Mesenchymal stem cell (in vitro differentiated cells and primary cell): ENCODE measurements at regions not wholly inside any gene's neighbourhood (a gene's known extent, or its start where the extent isn't known, plus 50 kb on each side); places are given as distances from the start of the nearest gene placed in this dataset.

ENCODE experiments used
- DNase-seq: peaks from one replicate; pipeline ENCODE4 v3.0.0-alpha.2; 2013
- H2AFZ ChIP-seq: one replicate; pipeline ENCODE4 v1.6.1; 2013; ENCODE audit warnings: low read depth, mild to moderate bottlenecking, control low read depth, inconsistent platforms, low read length, moderate library complexity
- H2AK5ac ChIP-seq: 2 replicates; pipeline ENCODE4 v1.6.1; 2013; ENCODE audit warnings: low read length, moderate library complexity, mild to moderate bottlenecking, inconsistent platforms; ENCODE audit not compliant: severe bottlenecking
- H2BK120ac ChIP-seq: one replicate; pipeline ENCODE4 v1.6.1; 2013; ENCODE audit warnings: low read depth, mild to moderate bottlenecking, inconsistent platforms, low read length, moderate library complexity
- H2BK12ac ChIP-seq, 2 experiments: one replicate each; pipeline ENCODE4 v1.6.1; 2013; ENCODE audit warnings: inconsistent platforms in 2 of 2, low read length in 2 of 2, mild to moderate bottlenecking in 2 of 2, moderate library complexity in 2 of 2, control low read depth in 1 of 2
- H2BK15ac ChIP-seq: one replicate; pipeline ENCODE4 v1.6.1; 2013; ENCODE audit warnings: mild to moderate bottlenecking, low read depth, inconsistent platforms; ENCODE audit not compliant: poor library complexity, severe bottlenecking
- H2BK5ac ChIP-seq: 2 replicates; pipeline ENCODE4 v1.6.1; 2013; ENCODE audit warnings: low read depth, mild to moderate bottlenecking, low read length, control low read depth, inconsistent platforms; ENCODE audit not compliant: poor library complexity, severe bottlenecking
- H3K14ac ChIP-seq, 2 experiments: one replicate each; pipeline ENCODE4 v1.6.1; 2013; ENCODE audit warnings: inconsistent platforms in 2 of 2, low read length in 2 of 2, control low read depth in 1 of 2, mild to moderate bottlenecking in 1 of 2, moderate library complexity in 1 of 2
- H3K18ac ChIP-seq, 2 experiments: one replicate each; pipeline ENCODE4 v1.6.1; 2013; ENCODE audit warnings: inconsistent platforms in 2 of 2, low read length in 2 of 2, control low read depth in 1 of 2, low read depth in 1 of 2, mild to moderate bottlenecking in 1 of 2
- H3K23ac ChIP-seq, 2 experiments: one replicate each; pipeline ENCODE4 v1.6.1; 2013; ENCODE audit warnings: inconsistent platforms in 2 of 2, low read length in 2 of 2, mild to moderate bottlenecking in 2 of 2, moderate library complexity in 2 of 2, control low read depth in 1 of 2
- H3K27ac ChIP-seq: 2 replicates; pipeline ENCODE4 v1.5.1; 2013; ENCODE audit warnings: mild to moderate bottlenecking, moderate library complexity, low read length, control low read depth, inconsistent platforms; ENCODE audit not compliant: poor library complexity, severe bottlenecking
- H3K27me3 ChIP-seq, 2 experiments: 2 replicates each; pipeline versions ENCODE4 v1.6.1 to v1.7.0; 2013; ENCODE audit warnings: low read length in 2 of 2, mild to moderate bottlenecking in 2 of 2, moderate library complexity in 2 of 2, control low read depth in 1 of 2, inconsistent platforms in 1 of 2; ENCODE audit not compliant: control insufficient read depth in 1 of 2, insufficient read depth in 1 of 2
- H3K36me3 ChIP-seq, 2 experiments: 2 replicates each; pipeline versions ENCODE4 v1.6.1 to v1.7.0; 2013; ENCODE audit warnings: low read length in 2 of 2, control low read depth in 1 of 2, inconsistent platforms in 1 of 2, low read depth in 1 of 2, mild to moderate bottlenecking in 1 of 2; ENCODE audit not compliant: insufficient read depth in 2 of 2, control insufficient read depth in 1 of 2
- H3K4ac ChIP-seq, 2 experiments: one replicate each; pipeline ENCODE4 v1.6.1; 2013; ENCODE audit warnings: inconsistent platforms in 2 of 2, low read length in 2 of 2, mild to moderate bottlenecking in 2 of 2, moderate library complexity in 2 of 2, control low read depth in 1 of 2, low read depth in 1 of 2
- H3K4me1 ChIP-seq: 2 replicates; pipeline ENCODE4 v1.6.1; 2013; ENCODE audit warnings: low read depth, low read length, control low read depth; ENCODE audit not compliant: control insufficient read depth, insufficient read depth
- H3K4me2 ChIP-seq: 2 replicates; pipeline ENCODE4 v1.6.1; 2013; ENCODE audit warnings: low read length, mild to moderate bottlenecking, inconsistent platforms; ENCODE audit not compliant: poor library complexity, severe bottlenecking
- H3K4me3 ChIP-seq, 2 experiments: 2 replicates each; pipeline versions ENCODE4 v1.5.1 to v1.7.0; 2013; ENCODE audit warnings: low read length in 2 of 2, mild to moderate bottlenecking in 2 of 2, control low read depth in 1 of 2, low read depth in 1 of 2; ENCODE audit not compliant: insufficient read depth in 1 of 2
- H3K79me1 ChIP-seq: replicated peaks from 2 replicates; pipeline ENCODE4 v1.6.1; 2013; ENCODE audit warnings: mild to moderate bottlenecking, control low read depth, low read length, inconsistent platforms; ENCODE audit not compliant: poor library complexity, severe bottlenecking
- H3K9ac ChIP-seq: 2 replicates; pipeline ENCODE4 v1.7.0; 2013; ENCODE audit warnings: mild to moderate bottlenecking, low read length, moderate library complexity
- H3K9me3 ChIP-seq: 2 replicates; pipeline ENCODE4 v1.7.0; 2013; ENCODE audit warnings: mild to moderate bottlenecking, low read length; ENCODE audit not compliant: control insufficient read depth
- H4K8ac ChIP-seq: one replicate; pipeline ENCODE4 v1.6.1; 2013; ENCODE audit warnings: inconsistent platforms, mild to moderate bottlenecking, low read length, moderate library complexity
- H4K91ac ChIP-seq: one replicate; pipeline ENCODE4 v1.6.1; 2013; ENCODE audit warnings: mild to moderate bottlenecking, low read length, inconsistent platforms
- WGBS: methylation state at CpG from one replicate; pipeline ENCODE4 v1.1.7; 2013; ENCODE audit warnings: mixed read lengths; 5-methylcytosine and 5-hydroxymethylcytosine counted together

GRCh38 chr5:89951876-89952275 is 457.7 kb downstream of the CETN3 start:
- no peak overlapping the region for H4K8ac ChIP-seq

GRCh38 chr5:89950234-89950633 is 459.3 kb downstream of the CETN3 start:
- Histone ChIP-seq H3K27ac (no peak overlapping the region), H2AFZ (no peak overlapping the region), H4K91ac (no peak overlapping the region), H3K9me3 (no peaks in the 10 kb centered on the region), H3K4ac (no peak overlapping the region), H2BK12ac (no peak overlapping the region), H3K4me1 (no peaks in the 10 kb centered on the region), H3K14ac (no peak overlapping the region), H3K4me2 (no peak overlapping the region), H4K8ac (no peak overlapping the region), H2BK5ac (no peak overlapping the region), H3K4me3 (no peak overlapping the region), H2BK15ac (no peak overlapping the region), H3K9ac (no peak overlapping the region), H3K79me1 (no peaks in the 10 kb centered on the region), H2BK120ac (no peak overlapping the region), H3K36me3 (no peaks in the 10 kb centered on the region), H3K27me3 (no peaks in the 10 kb centered on the region), H2AK5ac (no peak overlapping the region), H3K23ac (no peak overlapping the region), H3K18ac (no peak overlapping the region)
- DNase-seq, result no peak
- 86% methylated on average over 1 of the region's 1 CpG for WGBS

More at GRCh38 chr5:89951876-89952275, 457.7 kb downstream of the CETN3 start:
- no peaks in the 10 kb centered on the region for H3K79me1 ChIP-seq
- no peak overlapping the region for H3K4me2 ChIP-seq
- H2BK12ac ChIP-seq, result no peak overlapping the region
- no peaks in the 10 kb centered on the region for H3K9me3 ChIP-seq
- no peaks in the 10 kb centered on the region for H3K36me3 ChIP-seq
- no peaks in the 10 kb centered on the region for H3K4me1 ChIP-seq
- no peak overlapping the region for H2BK15ac ChIP-seq
- no peak overlapping the region for H2BK5ac ChIP-seq
- no peak overlapping the region for H3K4me3 ChIP-seq
- no peaks in the 10 kb centered on the region for H3K27me3 ChIP-seq
- H3K9ac ChIP-seq, result no peak overlapping the region
- no peak overlapping the region for H3K14ac ChIP-seq
- WGBS, result no CpG with 5 or more reads among the region's 2 CpGs
- H3K18ac ChIP-seq, result no peak overlapping the region
- no peak overlapping the region for H3K27ac ChIP-seq
- H2AFZ ChIP-seq, result no peak overlapping the region
- no peak overlapping the region for H3K23ac ChIP-seq
- no peak overlapping the region for H2AK5ac ChIP-seq
- no peak overlapping the region for H3K4ac ChIP-seq
- H4K91ac ChIP-seq, result no peak overlapping the region
- no peak for DNase-seq
- no peak overlapping the region for H2BK120ac ChIP-seq

- Histone ChIP-seq H3K4me2 (no peak overlapping the region), H3K4ac (no peak overlapping the region), H3K18ac (no peak overlapping the region), H3K27ac (no peak overlapping the region), H3K27me3 (no peaks in the 10 kb centered on the region), H3K79me1 (no peaks in the 10 kb centered on the region), H4K8ac (no peak overlapping the region), H2BK12ac (no peak overlapping the region), H2BK15ac (no peak overlapping the region), H2AFZ (no peak overlapping the region), H2BK120ac (no peak overlapping the region), H3K4me1 (no peaks in the 10 kb centered on the region), H2BK5ac (no peak overlapping the region), H3K4me3 (no peak overlapping the region), H2AK5ac (no peak overlapping the region), H3K9ac (no peak overlapping the region), H3K14ac (no peak overlapping the region), H3K23ac (no peak overlapping the region), H3K36me3 (no peaks in the 10 kb centered on the region), H4K91ac (no peak overlapping the region), H3K9me3 (no peaks in the 10 kb centered on the region)
- DNase-seq, result no peak
- 100% methylated on average over 1 of the region's 1 CpG for WGBS
Observed at GRCh38 chr5:89948977-89949376, 460.6 kb downstream of the CETN3 start.

- no CpG with 5 or more reads among the region's 2 CpGs for WGBS
Observed at GRCh38 chr5:89946916-89947315, 462.6 kb downstream of the CETN3 start.

More at GRCh38 chr5:89946916-89947315, 462.6 kb downstream of the CETN3 start:
- Histone ChIP-seq H2AFZ (no peak overlapping the region), H3K4ac (no peak overlapping the region), H3K79me1 (no peaks in the 10 kb centered on the region), H3K9me3 (no peaks in the 10 kb centered on the region), H4K91ac (no peak overlapping the region), H4K8ac (no peak overlapping the region), H3K23ac (no peak overlapping the region), H3K18ac (no peak overlapping the region), H3K4me1 (no peaks in the 10 kb centered on the region), H3K9ac (no peak overlapping the region), H3K27ac (no peak overlapping the region), H2BK15ac (no peak overlapping the region), H2BK5ac (no peak overlapping the region), H2BK12ac (no peak overlapping the region), H3K14ac (no peak overlapping the region), H2BK120ac (no peak overlapping the region), H2AK5ac (no peak overlapping the region), H3K4me3 (no peak overlapping the region), H3K36me3 (no peaks in the 10 kb centered on the region), H3K4me2 (no peak overlapping the region), H3K27me3 (no peaks in the 10 kb centered on the region)
- DNase-seq, result no peak
